ENCODE measurements at regions not wholly inside any gene's neighbourhood (a gene's known extent, or its start where the extent isn't known, plus 50 kb on each side); places are given as distances from the start of the nearest gene placed in this dataset.

GRCh38 chr6:128632131-128632530, 111.7 kb upstream of the PTPRK start:
- TF ChIP-seq POLR2A (IDR thresholded peaks at IDR 0.05) (no peak), CTCF (IDR thresholded peaks at IDR 0.05 in 4 of 5, conservative IDR thresholded peaks at IDR 0.05 in 1 of 5) (no peak)
